Glutamatergic neuron (in vitro differentiated cells): ENCODE measurements at regions not wholly inside any gene's neighbourhood (a gene's known extent, or its start where the extent isn't known, plus 50 kb on each side); places are given as distances from the start of the nearest gene placed in this dataset.

ENCODE experiments used
- DNase-seq: peaks from one replicate; pipeline ENCODE4 v3.0.0; 2022
- H3K27ac Mint-ChIP-seq: one replicate; pipeline ENCODE4 v1.8.0; 2020; ENCODE audit warnings: mild to moderate bottlenecking, mixed read lengths, inconsistent platforms; ENCODE audit not compliant: unreplicated experiment
- H3K27me3 Mint-ChIP-seq: one replicate; pipeline ENCODE4 v1.8.0; 2020; ENCODE audit warnings: mild to moderate bottlenecking, moderate library complexity, mixed read lengths, inconsistent platforms; ENCODE audit not compliant: unreplicated experiment
- H3K36me3 Mint-ChIP-seq: one replicate; pipeline ENCODE4 v1.8.0; 2020; ENCODE audit warnings: mild to moderate bottlenecking, mixed read lengths, inconsistent platforms; ENCODE audit not compliant: unreplicated experiment
- H3K4me1 Mint-ChIP-seq: one replicate; pipeline ENCODE4 v1.8.0; 2020; ENCODE audit warnings: mild to moderate bottlenecking, low read depth, mixed read lengths, inconsistent platforms; ENCODE audit not compliant: unreplicated experiment
- H3K4me3 Mint-ChIP-seq: one replicate; pipeline ENCODE4 v1.8.0; 2020; ENCODE audit warnings: mild to moderate bottlenecking, mixed read lengths, inconsistent platforms; ENCODE audit not compliant: unreplicated experiment
- H3K9me3 Mint-ChIP-seq: one replicate; pipeline ENCODE4 v1.8.0; 2020; ENCODE audit warnings: mild to moderate bottlenecking, moderate library complexity, mixed read lengths, inconsistent platforms; ENCODE audit not compliant: unreplicated experiment
- CTCF ChIP-seq: fragments of 200-600 bp; sonication (generic); IDR thresholded peaks from one replicate; pipeline ENCODE4 v1.5.0; 2021; ENCODE audit not compliant: partially characterized antibody, unreplicated experiment

GRCh38 chr11:31972623-31973022 lies 118.3 kb upstream of the RCN1 start:
- TF ChIP-seq CTCF = no peak
- peak overlapping the region; percentile 52 for H3K4me3 Mint-ChIP-seq
- peaks cover 24% of the 10 kb centered on the region for H3K9me3 Mint-ChIP-seq
- H3K27me3 Mint-ChIP-seq = peaks cover 13% of the 10 kb centered on the region
- H3K36me3 Mint-ChIP-seq = peaks cover 11% of the 10 kb centered on the region
- peaks cover 64% of the 10 kb centered on the region for H3K4me1 Mint-ChIP-seq
- DNase-seq = no peak
- H3K27ac Mint-ChIP-seq = peak overlapping the region; percentile 83

- DNase-seq = no peak
- Mint-ChIP-seq H3K4me3 (peak overlapping the region; percentile 65), H3K27me3 (peaks cover 13% of the 10 kb centered on the region), H3K36me3 (peaks cover 11% of the 10 kb centered on the region), H3K9me3 (peaks cover 23% of the 10 kb centered on the region), H3K27ac (peak overlapping the region; percentile 95), H3K4me1 (peaks cover 54% of the 10 kb centered on the region)
- no peak for TF ChIP-seq CTCF
Measured at GRCh38 chr11:31969359-31969702, 121.5 kb upstream of the RCN1 start.

GRCh38 chr11:31968461-31969358 lies 122.2 kb upstream of the RCN1 start:
- peak; percentile 53 for DNase-seq
- Mint-ChIP-seq H3K4me3 (peak overlapping the region; percentile 65), H3K4me1 (peaks cover 50% of the 10 kb centered on the region), H3K27me3 (peaks cover 11% of the 10 kb centered on the region), H3K36me3 (peaks cover 11% of the 10 kb centered on the region), H3K27ac (peak overlapping the region; percentile 95), H3K9me3 (peaks cover 20% of the 10 kb centered on the region)
- TF ChIP-seq CTCF = no peak

GRCh38 chr11:31967404-31968130 lies 123.3 kb upstream of the RCN1 start:
- TF ChIP-seq CTCF = no peak
- Mint-ChIP-seq H3K36me3 (peaks cover 11% of the 10 kb centered on the region), H3K4me3 (peak overlapping the region; percentile 33), H3K9me3 (peaks cover 14% of the 10 kb centered on the region), H3K27ac (peak overlapping the region; percentile 95), H3K27me3 (peaks cover 12% of the 10 kb centered on the region), H3K4me1 (peaks cover 40% of the 10 kb centered on the region)
- no peak for DNase-seq

GRCh38 chr11:31966846-31967245 lies 124.0 kb upstream of the RCN1 start:
- Mint-ChIP-seq H3K36me3 (peaks cover 5% of the 10 kb centered on the region), H3K4me1 (peaks cover 36% of the 10 kb centered on the region), H3K9me3 (peaks cover 14% of the 10 kb centered on the region), H3K27ac (peak overlapping the region; percentile 43), H3K4me3 (peak overlapping the region; percentile 25), H3K27me3 (peaks cover 9% of the 10 kb centered on the region)
- no peak for DNase-seq
- TF ChIP-seq CTCF = no peak
